ENCODE measurements at regions not wholly inside any gene's neighbourhood (a gene's known extent, or its start where the extent isn't known, plus 50 kb on each side); places are given as distances from the start of the nearest gene placed in this dataset.
"Not testable (repeated sequence)": the region's sequence is repeated elsewhere in the genome, so short reads cannot be mapped to it uniquely, and the experiment has no call there.

DNA sequence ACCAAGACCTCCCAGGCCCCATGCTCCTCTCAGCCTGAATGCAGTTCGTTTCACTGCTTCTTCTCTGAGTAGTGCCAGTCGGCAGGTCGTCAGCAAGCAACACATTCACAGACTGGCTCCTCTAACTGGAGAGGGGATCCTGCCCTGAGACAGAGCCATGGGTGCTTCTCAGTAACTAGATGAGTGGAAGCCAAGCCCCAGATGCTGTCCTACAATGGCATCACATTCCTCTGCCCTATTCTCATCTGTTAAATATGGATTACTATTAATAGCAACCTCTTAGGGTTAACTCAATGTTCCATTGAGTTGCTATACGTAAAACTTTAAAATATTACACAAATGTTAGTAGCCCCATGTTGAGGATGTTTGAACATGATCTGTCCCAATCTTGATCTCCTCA is 84.2 kb upstream of the S1PR1 start:
- no peak for DNase-seq

DNA sequence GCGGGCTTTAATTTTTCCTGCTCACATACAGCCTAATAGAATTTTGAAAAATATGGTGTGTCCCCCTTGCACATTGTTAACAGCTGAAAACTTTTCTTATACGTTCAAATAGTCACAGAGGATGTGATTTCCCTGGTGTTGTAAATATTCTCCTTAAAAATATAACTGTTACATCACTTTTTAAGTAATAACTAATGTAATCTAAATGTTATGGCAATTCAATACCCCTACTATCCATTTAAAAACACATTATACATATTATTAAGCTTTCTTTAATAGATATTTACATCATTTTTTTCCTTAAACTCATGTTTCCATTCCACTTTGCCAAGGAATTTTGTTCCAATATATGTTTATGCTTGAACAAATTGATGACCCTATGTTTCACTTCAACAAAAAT is 85.5 kb upstream of the S1PR1 start:
- no peak for DNase-seq

DNA sequence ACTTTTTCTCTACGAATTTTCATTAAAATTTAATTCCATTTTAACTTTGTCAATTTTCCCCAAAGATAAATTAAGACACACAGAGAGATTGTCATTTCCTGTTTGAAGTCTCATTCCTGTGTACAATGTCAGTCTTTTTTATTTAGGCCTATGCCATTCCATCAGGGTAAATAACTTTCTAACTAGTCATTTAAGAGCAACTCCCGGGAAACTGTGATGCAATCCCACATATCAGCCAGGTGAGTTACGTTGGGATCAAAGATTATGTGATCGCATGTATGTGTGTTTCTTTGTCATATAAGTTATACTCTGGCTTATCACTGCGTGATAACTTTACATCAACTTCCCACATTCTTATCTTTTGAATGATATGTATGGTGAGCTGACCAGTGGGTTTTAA is 86.1 kb upstream of the S1PR1 start:
- DNase-seq: no peak

DNA sequence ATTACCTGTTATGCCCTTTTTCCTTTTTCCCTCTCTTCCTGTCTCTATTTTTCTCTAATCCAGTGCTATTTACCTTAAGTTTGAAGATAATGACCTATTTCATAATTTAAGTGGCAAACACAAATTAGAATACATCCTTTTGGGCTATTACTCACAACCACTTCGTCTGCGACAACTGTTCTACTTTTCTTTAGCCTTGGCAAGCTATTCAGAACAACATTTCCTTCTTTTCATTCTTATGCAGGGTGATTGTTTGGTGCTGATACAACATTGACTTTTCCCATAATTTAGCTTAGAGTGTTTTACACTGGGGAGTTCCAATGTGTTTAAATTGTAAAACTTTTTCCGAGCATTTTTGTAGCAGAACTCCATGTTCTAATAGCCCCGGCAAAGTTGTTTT is 86.6 kb upstream of the S1PR1 start:
- no peak for DNase-seq

DNA sequence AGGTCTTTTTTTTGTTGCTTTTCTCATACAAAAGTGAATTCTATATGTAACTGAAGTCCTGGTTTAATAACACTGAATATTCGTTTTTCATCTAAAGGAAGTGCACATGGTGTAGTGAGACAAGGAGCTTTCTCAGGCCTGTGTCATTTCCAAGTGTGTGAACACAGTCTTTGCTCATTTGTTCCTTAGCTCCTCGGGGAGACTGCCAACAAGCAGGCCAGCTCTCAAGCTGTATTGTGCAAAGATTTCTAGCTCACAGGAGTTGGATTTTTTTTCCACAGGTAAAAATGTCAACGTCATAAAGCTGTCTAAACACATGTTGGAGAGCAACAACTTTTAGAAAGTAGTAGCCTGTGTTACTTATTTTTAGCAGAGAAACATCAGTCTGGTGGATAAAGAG is 87.8 kb upstream of the S1PR1 start:
- no peak for DNase-seq

DNA sequence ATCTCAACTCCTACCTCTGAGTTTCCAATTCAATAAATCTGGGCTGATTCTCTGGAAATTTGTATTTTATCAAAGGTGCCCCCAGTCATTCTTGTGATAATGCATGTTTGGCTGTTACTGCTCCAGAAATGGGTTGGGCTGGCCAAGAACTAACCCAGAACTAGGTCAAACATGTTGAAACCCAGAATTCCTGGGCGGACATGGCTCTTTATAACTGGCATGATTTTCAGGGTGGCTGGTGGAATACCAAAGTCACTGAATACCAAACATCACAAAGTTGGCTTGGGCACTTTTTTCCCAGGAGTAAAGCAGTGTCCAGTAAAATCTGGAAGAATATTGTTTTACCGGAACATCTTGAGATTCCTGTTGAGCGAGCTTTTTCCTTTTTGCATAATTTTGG is 89.4 kb upstream of the S1PR1 start:
- no peak for DNase-seq

DNA sequence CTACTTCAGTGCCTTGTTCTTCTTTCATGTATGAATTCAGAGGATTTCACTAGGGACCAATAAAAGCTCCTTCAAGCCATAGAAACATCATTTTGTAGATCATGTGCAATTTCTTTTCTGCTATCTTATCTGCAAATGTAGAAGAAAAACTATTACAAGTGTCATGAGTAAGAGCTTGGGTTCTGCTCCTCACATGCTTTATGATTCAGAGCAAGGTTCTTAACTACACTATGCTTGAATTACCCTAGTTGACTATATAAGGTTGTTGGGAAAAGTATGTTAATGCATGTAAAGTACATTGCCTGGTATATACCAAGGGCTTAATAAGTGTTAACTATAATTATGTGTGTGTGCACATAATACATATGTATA is 91.4 kb upstream of the S1PR1 start:
- no peak for DNase-seq

DNA sequence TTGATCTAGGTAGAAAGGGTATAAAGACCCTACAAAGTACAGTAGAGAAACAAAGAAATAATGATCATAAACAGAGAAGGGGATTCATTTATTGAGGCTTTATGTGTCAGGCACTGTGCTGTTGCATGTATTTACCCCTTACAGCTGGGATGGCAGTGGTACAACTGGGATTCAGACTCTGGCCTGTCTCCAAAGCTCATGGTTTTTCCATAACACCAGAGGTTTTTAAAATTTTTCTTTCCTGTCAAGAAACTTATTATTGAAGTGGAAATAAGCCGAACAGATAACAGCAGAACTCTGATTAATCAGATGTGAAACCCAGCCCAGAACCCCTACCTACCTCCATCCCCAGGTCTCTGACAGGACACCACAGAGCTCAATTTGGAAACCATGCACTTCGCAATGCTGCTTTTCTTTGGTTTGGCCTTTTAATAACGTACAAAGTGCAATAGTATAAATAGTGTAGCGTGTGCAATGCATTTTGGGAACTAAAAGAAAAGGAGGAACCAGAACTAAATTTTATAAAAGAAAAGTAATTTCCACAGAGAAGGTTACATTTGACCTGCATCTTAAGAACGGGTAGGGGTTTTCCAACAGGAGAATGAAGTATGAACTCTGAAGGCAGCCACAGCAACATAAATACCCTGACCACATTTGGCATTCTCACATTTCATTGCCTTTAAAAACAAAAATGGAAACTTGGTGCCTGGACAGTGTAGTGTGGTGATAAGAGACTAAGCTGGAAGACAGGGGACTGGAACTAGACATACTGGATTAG is 92.0 kb upstream of the S1PR1 start:
- no peak for DNase-seq

DNA sequence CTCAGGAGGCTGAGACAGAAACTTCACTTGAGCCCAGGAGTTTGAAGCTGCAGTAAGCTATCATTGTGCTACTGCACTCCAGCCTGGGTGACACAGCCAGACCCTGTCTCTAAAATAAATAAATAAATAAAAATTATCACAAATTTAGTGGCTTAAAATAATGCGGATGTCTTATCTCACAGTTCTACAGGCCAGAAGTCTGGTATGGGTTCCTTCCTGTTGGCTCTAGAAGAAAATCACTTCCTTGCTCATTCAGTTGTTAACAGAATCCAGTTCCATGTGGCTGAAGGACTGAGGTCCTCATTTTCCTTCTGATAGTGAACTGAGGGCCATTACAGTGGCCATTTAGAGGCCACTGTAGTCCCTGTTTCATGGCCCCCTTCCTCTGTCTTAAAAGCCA is 94.6 kb upstream of the S1PR1 start:
- DNase-seq: no peak

DNA sequence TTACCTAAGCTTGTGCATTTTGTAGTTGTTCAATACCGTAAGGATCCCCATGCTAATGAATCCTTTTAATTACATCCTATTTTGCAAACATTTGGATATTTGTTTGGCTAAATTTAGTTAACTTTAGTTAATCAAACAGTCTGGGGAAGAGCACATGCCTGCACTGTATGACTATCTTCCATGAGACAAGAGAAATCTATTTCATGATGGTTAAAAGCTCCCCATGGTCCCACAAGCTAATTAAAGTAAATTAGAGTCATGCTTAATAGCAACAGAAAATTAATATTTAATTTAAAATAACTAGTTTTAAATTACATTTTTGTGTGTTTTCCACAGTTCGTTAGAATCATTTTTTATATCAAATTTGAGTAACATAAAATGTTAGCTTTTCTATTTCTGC is 95.4 kb upstream of the S1PR1 start:
- no peak for DNase-seq

DNA sequence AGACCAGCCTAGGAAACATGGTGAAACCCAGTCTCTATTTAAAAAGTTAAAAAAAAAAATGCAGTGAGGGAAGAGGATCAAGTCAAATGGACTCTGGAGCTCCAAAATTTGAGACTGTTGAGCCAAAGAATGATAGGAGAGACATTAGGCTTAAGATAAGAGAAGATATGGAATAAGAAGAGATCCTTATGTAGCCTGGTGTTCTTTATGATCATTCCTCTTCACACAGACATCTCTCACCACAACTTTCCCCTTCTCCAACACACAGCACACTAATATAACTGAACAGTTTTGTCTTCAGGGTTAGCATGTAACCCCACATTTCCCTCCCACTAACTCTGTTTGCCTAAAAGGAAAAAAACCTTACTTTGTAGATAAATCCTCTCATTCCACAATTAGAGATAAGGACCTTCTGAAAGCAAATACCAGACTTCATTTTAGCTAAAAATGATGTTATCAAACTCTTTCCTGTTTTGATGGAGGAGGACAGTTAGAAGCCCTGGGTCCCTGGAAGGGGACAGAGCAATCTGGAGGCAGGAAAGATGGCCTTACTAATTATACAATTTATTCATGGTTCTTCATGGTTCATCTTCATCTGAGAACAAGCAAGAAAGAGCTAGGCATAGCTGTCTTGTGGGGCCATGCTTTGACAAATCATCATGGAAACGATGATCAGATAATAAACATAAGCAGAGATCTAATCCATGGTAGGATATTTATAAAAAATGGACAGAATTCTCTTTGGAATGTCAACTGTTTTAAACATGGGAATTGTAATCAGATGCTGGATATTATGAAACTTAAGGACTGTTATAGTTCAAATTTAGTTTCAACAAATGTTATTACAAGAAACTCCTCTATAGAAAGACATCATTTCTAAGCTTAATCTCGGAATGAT is 96.7 kb upstream of the S1PR1 start:
- DNase-seq: no peak

DNA sequence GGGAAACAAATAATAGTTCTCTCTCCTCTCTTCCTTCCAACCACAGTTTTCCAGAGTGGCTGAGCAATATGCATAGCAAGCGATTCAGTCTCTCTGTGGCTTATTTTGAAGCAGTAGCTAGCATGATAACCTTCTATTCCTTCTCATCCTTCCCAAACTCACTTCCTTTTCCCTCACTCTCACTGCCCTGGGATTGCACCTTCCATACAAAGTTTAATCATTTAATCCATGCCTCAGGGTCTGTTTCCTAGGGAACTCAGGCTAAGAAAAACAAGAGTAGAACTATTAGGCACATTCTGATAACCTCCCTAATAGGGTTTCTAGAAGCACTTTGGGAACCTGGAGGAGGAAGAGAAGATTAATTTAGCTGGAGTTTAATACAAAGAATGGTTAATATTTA is 97.7 kb upstream of the S1PR1 start:
- no peak for DNase-seq

DNA sequence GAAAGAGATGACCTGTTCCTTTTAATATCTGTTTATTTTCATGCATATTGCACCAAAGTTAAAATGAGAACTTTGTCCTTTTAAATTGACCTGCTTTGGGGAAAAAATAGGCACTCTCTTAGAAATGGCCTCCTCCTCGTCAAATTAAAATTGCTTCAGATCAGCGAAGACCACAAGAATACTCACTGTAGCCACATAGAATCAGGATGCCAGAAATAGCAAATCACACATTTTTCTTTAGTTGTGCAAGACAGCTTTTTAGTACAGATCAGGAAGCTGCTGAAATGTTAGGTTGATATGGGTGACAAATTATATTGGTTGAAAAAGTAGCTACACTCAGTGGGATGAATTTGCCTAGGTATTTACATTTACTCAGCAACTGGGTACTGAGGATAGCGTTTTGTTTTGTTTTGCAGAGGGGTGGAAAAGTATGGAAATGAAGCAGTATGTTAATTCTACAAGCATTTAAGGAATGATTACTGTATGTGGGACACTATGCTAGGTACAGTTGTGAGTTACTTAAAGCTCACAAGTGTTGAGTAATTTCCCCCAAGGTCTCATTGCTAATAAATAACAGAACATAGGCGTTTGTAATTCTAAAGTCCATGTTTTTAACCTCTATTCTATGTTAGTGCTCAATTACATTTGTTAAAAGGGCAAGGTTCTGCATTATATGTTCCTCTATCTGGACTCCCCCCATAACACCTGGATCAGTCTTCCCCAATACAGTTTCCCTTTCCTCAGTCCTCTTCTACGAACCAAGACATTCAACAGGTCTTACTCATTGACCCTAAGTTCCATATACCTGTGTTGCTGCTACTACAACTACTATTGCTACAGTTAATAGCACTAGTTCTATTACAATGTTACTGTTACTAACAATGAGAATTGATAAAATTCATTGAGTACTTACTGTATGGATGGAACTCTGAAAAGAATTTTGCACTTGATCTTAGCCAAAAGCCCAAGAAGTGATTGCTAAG is 99.4 kb upstream of the S1PR1 start:
- no peak for DNase-seq

DNA sequence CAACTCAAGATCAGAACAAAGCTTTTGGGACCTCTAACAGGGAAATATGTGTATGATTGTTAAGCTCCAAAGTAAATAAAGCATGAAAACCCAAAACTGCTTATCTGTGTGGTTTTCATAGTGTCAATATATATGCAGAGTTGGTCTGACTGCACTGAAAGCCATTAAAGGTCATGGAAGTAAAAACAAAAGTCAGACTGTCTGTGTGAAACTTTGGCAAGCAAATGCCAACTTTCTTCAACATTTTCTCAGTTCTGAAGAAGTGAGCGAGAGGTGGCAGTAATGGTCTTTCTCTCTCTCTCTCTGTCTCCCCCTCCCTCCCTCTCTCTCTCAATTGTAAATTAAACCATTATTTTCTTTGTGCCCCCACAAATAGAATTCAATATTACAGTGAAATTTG is 100.1 kb upstream of the S1PR1 start:
- DNase-seq: no peak

DNA sequence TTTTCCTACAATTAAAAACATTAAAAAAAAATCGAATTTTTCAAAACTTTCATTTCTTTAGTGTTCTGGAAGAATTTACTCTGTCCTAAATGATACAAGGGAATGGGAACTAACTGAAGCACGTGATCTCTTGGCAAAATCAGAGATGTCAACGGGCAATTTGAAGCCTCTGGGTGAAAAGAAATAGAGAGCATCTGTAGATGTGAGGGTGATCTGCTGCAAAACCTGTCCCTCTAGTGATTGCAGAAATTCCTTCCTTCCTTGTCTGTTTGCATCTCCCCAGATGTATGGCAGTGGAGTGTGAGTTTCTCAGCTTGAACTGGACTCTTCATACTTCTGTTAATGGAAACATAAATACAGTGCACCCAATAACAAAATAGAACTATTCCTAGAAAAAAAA is 100.5 kb upstream of the S1PR1 start:
- DNase-seq: no peak

DNA sequence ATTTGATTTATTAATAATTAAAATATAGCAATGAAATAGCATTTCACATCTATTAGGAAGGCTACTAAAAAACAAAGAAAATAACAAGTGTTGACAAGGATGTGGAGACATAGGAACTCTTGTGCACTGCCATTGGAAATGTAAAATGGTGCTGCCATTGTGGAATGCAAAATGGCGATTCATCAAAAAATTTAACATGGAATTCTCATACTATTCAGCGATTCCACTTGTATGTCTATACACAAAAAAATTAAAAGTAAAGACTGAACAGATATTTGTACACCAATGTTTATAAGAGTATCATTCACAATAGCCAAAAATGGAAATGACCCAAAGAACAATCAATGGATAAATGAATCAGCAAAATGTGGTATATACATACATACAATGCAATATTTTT is 101.3 kb upstream of the S1PR1 start:
- no peak for DNase-seq

DNA sequence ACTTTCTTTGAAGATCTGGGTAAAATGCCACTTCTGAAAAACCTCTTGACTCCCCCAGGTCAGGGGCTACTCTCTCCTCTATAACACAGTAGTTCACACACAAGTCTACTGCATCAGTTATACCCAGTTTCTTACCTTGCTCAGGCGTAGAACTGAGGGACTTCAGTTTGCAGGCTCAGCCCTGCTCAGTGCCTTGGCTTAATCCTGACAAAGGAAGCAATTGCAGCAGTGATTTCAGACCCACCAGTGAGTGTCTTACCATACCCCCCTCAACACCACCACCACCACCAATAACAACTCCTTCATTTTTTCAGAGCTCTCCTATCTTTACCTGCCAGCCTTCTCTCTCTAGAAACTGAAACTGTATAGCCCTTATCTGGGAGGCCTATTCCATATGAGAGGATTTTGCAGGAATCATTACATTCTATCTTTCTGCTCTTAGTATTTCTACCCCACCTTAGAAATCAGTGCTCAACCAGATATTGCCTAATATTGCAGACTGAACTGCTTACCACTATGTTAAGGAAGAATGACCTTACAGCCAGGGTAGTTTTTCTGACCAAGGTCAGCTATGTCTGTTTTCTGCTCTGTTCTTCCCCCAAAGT is 105.5 kb upstream of the S1PR1 start:
- DNase-seq: no peak

DNA sequence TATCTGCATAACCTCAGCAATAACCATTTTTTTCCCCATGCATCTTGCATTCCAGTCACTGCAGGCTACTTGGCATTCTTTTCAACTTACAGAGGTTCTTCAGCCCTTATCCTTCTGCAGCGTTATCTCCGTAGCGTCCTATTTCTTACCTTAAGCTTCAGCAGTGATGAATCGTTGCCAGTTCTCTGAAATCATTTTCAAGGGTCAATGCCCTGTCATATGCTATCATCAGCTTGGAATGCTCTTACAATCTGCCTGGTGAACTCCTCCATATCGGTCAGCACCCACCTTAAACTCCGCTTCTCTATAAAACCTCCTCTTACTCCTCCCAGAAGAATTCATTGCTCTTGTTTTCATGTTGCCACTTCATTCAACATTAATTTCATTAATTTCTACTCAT is 105.1 kb upstream of the DPH5 start:
- no peak for DNase-seq

DNA sequence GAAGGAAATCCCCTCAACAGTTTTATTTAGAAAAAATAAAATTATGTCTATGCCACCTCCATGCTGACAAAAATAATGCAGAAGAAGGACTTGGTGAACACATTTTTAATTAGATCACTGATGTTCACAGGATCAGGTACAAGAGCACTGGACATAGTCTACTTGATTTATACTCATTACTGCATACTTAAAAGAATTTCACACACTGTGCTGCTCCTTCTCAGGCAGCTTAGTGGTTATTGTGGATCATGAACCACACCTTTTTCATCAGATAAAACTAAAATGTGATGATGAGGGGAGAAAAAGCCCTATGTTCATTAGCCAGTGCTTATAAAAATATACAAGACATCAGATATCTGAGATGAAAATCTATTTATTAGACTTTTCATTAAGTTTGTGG is 103.3 kb upstream of the DPH5 start:
- no peak for DNase-seq

DNA sequence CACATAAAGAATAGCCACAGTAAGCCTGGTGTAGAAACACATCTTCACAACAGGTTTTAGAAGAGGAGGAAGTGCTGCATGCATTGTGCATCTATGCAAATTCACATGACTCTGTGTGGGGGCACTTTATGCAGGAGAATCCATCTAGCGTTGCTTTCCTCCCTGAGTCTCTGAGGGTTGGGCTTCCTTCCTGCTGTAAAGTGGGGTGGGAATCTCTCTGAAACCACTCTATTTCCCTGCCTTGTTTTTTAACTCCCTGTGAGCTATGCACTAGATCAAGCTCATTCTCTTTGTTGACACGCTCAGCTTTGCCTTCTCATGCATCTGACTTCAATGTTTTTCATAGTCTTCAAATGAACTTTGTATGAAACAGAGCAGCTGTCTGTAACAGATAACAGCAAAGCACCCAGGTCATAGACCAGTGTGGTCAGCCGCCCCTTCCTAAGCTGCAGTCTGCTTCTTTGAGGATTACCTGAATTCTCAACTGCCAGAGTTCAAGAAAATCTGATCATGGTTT is 102.7 kb upstream of the DPH5 start:
- no peak for DNase-seq

DNA sequence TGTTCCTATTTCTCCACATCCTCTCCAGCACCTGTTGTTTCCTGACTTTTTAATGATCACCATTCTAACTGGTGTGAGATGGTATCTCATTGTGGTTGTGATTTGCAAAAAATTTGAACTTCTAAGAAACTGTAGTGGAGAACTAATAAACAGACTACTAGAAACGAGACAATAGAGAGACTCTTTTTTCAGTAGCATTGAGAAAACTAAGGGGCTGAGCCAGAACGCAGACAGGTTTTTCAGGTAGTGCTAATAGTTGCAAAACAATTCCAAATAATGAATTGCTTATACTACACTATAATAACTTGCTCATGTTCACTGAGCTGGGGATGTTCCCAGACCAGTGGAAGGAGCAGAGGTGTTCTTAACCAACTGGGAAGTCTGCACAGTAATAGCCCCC is 98.8 kb upstream of the DPH5 start:
- DNase-seq: no peak

DNA sequence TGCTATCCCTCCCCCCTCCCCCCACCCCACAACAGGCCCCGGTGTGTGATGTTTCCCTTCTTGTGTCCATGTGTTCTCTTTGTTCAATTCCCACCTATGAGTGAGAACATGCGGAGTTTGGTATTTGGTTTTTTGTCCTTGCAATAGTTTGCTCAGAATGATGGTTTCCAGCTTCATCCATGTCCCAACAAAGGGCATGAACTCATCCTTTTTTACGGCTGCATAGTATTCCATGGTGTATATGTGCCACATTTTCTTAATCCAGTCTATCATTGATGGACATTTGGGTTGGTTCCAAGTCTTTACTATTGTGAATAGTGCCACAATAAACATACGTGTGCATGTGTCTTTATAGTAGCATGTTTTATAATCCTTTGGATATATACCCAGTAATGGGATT is 98.3 kb upstream of the DPH5 start:
- not testable (repeated sequence) for DNase-seq

Data from skin of body (tissue), 1 donor.